Osteocyte (in vitro differentiated cells): ENCODE measurements at regions not wholly inside any gene's neighbourhood (a gene's known extent, or its start where the extent isn't known, plus 50 kb on each side); places are given as distances from the start of the nearest gene placed in this dataset.

Experiments used
- DNase-seq: peaks from one replicate; pipeline ENCODE4 v3.0.0; 2021; ENCODE audit warnings: mixed read lengths; ENCODE audit not compliant: unreplicated experiment; ENCODE audit errors: extremely low spot score
- H3K27ac Mint-ChIP-seq: one replicate; pipeline ENCODE4 v1.8.0; 2021; ENCODE audit warnings: mild to moderate bottlenecking, mixed read lengths; ENCODE audit not compliant: unreplicated experiment
- H3K27me3 Mint-ChIP-seq: one replicate; pipeline ENCODE4 v1.8.0; 2021; ENCODE audit warnings: mixed read lengths; ENCODE audit not compliant: unreplicated experiment
- H3K36me3 Mint-ChIP-seq: one replicate; pipeline ENCODE4 v1.8.0; 2021; ENCODE audit warnings: mixed read lengths; ENCODE audit not compliant: unreplicated experiment
- H3K4me1 Mint-ChIP-seq: one replicate; pipeline ENCODE4 v1.8.0; 2021; ENCODE audit warnings: mixed read lengths; ENCODE audit not compliant: unreplicated experiment
- H3K4me3 Mint-ChIP-seq: one replicate; pipeline ENCODE4 v1.8.0; 2021; ENCODE audit warnings: mild to moderate bottlenecking, moderate library complexity, mixed read lengths; ENCODE audit not compliant: unreplicated experiment
- H3K9me3 Mint-ChIP-seq: one replicate; pipeline ENCODE4 v1.8.0; 2021; ENCODE audit warnings: mixed read lengths; ENCODE audit not compliant: unreplicated experiment
- TF ChIP-seq, protein P1 (sequence below): fragments of 200-600 bp; sonication (generic); IDR thresholded peaks from 2 replicates; pipeline ENCODE4 v1.5.0; 2021; ENCODE audit warnings: antibody characterized with exemption, mild to moderate bottlenecking, moderate library complexity

DNA sequence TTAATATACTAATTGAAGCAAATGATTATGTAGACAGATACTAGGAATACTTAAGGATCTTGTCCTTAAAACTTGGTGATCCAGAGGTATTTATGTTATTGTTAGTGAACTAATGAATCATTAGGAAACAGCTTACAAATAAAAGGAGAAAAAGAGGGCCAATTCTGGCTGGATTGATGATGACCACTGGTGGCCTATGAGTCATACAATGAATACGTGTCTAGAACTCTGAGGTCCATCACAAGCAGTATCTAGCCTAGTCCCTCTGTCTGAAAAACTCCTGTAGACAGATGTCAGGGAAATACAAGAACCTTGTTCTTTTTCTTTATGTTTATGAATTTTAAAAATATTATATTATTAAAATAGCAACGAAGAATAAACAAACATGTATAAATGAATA lies 51.7 kb upstream of the RTL1 start:
- Mint-ChIP-seq H3K4me1 (peaks cover 2% of the 10 kb centered on the region), H3K36me3 (no peaks in the 10 kb centered on the region), H3K27ac (no peak overlapping the region), H3K9me3 (no peaks in the 10 kb centered on the region), H3K27me3 (no peaks in the 10 kb centered on the region), H3K4me3 (no peak overlapping the region)
- TF ChIP-seq, protein P1, sequence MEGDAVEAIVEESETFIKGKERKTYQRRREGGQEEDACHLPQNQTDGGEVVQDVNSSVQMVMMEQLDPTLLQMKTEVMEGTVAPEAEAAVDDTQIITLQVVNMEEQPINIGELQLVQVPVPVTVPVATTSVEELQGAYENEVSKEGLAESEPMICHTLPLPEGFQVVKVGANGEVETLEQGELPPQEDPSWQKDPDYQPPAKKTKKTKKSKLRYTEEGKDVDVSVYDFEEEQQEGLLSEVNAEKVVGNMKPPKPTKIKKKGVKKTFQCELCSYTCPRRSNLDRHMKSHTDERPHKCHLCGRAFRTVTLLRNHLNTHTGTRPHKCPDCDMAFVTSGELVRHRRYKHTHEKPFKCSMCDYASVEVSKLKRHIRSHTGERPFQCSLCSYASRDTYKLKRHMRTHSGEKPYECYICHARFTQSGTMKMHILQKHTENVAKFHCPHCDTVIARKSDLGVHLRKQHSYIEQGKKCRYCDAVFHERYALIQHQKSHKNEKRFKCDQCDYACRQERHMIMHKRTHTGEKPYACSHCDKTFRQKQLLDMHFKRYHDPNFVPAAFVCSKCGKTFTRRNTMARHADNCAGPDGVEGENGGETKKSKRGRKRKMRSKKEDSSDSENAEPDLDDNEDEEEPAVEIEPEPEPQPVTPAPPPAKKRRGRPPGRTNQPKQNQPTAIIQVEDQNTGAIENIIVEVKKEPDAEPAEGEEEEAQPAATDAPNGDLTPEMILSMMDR: no peak
- DNase-seq: no peak

DNA sequence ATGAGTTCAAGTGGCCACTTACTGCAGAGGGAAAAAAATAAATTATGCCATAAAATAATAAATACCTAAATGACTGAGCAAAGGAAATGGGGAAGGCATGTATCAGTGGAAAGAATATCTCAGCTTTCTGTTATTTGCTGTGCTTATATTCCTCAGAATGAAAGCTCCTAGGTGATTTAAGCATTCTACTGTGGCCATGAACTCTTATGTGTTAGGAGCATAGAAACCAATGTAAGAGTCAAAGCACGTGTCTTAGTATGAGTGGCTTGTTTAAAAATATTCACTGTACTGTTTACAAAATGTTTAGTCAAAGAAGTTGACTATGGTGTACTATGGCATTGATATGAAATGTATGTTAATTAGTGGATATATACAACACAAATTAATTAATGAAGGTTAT lies 59.0 kb upstream of the RTL1 start:
- Mint-ChIP-seq H3K27me3 (peaks cover 6% of the 10 kb centered on the region), H3K9me3 (no peaks in the 10 kb centered on the region), H3K4me1 (no peaks in the 10 kb centered on the region), H3K27ac (no peak overlapping the region), H3K36me3 (no peaks in the 10 kb centered on the region), H3K4me3 (no peak overlapping the region)
- TF ChIP-seq, protein P1: no peak
- DNase-seq: no peak

DNA sequence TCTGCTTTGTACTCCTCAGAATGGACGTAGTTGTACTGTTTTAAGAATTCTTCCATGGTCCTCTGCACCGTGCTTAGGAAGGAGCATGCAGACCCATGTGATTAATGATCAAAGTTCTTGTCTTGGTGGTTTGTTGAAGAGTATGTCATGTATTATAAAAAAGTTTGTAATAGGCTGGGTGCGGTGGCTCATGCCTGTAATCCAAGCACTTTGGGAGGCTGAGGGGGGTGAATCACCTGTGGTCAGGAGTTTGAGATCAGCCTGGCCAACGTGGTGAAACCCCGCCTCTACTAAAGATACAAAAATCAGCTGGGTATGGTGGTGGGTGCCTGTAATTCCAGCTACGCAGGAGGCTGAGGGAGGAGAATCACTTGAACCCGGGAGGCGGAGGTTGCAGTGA lies 61.8 kb upstream of the RTL1 start:
- no peaks in the 10 kb centered on the region for H3K36me3 Mint-ChIP-seq
- H3K27me3 Mint-ChIP-seq: peaks cover 6% of the 10 kb centered on the region
- no peaks in the 10 kb centered on the region for H3K4me1 Mint-ChIP-seq
- TF ChIP-seq, protein P1: no peak
- no peak overlapping the region for H3K27ac Mint-ChIP-seq
- H3K4me3 Mint-ChIP-seq: no peak overlapping the region
- no peaks in the 10 kb centered on the region for H3K9me3 Mint-ChIP-seq
- DNase-seq: no peak

DNA sequence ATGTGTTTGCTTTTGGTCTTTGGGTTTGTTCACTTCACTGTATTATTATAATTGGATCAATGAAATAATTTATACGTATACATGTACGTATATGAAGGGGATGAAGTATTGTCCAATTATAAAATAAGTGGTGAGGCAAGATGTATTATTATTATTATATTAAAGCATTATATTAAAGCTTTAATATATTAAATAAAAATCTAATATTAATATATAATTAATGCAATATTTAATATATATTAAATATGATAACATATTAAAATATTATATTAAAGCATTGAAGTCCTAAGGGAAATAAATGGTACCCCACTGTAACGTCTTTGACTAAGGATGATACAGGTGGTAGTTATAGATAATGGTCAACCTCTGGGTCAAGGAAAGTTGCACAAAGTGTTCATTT lies 63.7 kb upstream of the RTL1 start:
- Mint-ChIP-seq H3K27ac (no peak overlapping the region), H3K4me3 (no peak overlapping the region), H3K9me3 (no peaks in the 10 kb centered on the region), H3K36me3 (no peaks in the 10 kb centered on the region), H3K4me1 (no peaks in the 10 kb centered on the region), H3K27me3 (peaks cover 2% of the 10 kb centered on the region)
- TF ChIP-seq, protein P1: no peak
- DNase-seq: no peak

DNA sequence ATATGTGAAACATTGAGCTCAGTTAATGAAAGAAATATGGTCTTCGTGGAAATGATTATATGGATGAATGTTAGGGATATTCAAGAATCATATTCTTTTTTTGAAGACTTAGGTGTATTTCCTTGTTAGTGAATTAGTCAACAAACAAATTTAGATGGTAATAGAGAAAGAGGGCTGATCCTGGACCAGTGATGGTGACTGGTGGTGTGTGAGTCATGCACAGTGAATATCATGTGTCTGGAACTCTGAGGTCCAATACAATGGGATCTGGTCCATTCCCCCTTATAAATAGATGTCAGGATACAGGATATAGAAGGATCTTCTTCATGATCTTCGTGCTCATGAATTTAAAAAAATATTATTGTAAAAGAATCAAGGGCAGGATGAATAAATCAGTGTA lies 64.4 kb upstream of the RTL1 start:
- Mint-ChIP-seq H3K9me3 (no peaks in the 10 kb centered on the region), H3K4me3 (no peak overlapping the region), H3K27ac (no peak overlapping the region), H3K4me1 (no peaks in the 10 kb centered on the region), H3K27me3 (peaks cover 2% of the 10 kb centered on the region), H3K36me3 (no peaks in the 10 kb centered on the region)
- TF ChIP-seq, protein P1: no peak
- no peak for DNase-seq
